OCI-LY7 (cell line): ENCODE measurements at regions not wholly inside any gene's neighbourhood (a gene's known extent, or its start where the extent isn't known, plus 50 kb on each side); places are given as distances from the start of the nearest gene placed in this dataset.

Experiments
- CTCF ChIP-seq: fragments of 200-600 bp; sonication (generic); conservative IDR thresholded peaks from 2 replicates; pipeline ENCODE4 v1.5.1; 2014; ENCODE audit warnings: mild to moderate bottlenecking, antibody characterized with exemption, low read length, moderate library complexity, mixed read lengths
- EZH2phosphoT487 ChIP-seq: fragments of 200-600 bp; sonication (generic); IDR thresholded peaks from 2 replicates; pipeline ENCODE4 v1.6.1; 2018; ENCODE audit warnings: low read depth, borderline replicate concordance, mild to moderate bottlenecking, mixed run types, antibody characterized with exemption, low read length, moderate library complexity, mixed read lengths

DNA sequence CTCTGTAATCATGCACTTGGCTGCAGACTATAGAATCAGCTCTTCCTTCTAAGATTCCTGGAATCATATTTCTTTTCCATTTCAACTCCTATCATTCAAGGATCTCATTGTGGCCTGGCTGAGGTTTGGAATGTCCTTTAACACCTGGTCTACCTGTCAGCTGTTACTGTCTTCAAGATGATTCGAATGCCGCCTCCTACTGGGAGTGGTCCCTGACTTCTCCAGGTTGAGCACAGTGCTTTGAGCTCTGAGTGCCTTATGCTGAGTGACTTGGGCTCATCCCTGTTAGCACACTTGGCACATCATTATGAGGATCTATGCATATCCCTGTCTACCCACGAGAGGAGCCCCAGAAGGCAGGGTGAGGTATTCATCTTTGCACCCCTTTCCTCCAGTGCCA lies 87.6 kb downstream of the MARCHF4 start:
- TF ChIP-seq CTCF (no peak), EZH2phosphoT487 (no peak)
